GM23338 (cell line): ENCODE measurements at regions not wholly inside any gene's neighbourhood (a gene's known extent, or its start where the extent isn't known, plus 50 kb on each side); places are given as distances from the start of the nearest gene placed in this dataset.

Experiments used
- ATAC-seq: fragments of 200-7000 bp; cut with Tn5 transposase; 3 replicates; pipeline ENCODE4 v1.9.1; 2020
- DNase-seq: peaks from one replicate; pipeline ENCODE4 v3.0.0-alpha.2; 2015; ENCODE audit warnings: low spot score
- H2AFZ ChIP-seq: fragments of 200-600 bp; sonication (generic); 2 replicates; pipeline ENCODE4 v1.8.0; 2016; ENCODE audit warnings: antibody characterized with exemption, mild to moderate bottlenecking, moderate library complexity
- H3F3A ChIP-seq: fragments of 200-600 bp; sonication (generic); replicated peaks from 2 replicates; pipeline ENCODE4 v1.8.0; 2017; ENCODE audit warnings: antibody characterized with exemption, mixed run types, low read depth
- H3K27ac ChIP-seq: fragments of 200-600 bp; sonication (generic); 2 replicates; pipeline ENCODE4 v1.6.1; 2016; ENCODE audit warnings: low read depth
- H3K27me3 ChIP-seq: fragments of 200-600 bp; sonication (generic); 2 replicates; pipeline ENCODE4 v1.8.0; 2016; ENCODE audit warnings: mild to moderate bottlenecking, mixed run types, moderate library complexity; ENCODE audit not compliant: insufficient read depth
- H3K36me3 ChIP-seq: fragments of 200-600 bp; sonication (generic); 2 replicates; pipeline ENCODE4 v1.8.0; 2016; ENCODE audit warnings: mild to moderate bottlenecking; ENCODE audit not compliant: insufficient read depth
- H3K4me1 ChIP-seq: fragments of 200-600 bp; sonication (generic); 2 replicates; pipeline ENCODE4 v1.8.0; 2016; ENCODE audit warnings: mild to moderate bottlenecking, moderate library complexity; ENCODE audit not compliant: insufficient read depth
- H3K4me2 ChIP-seq: fragments of 200-600 bp; sonication (generic); 2 replicates; pipeline ENCODE4 v1.7.1; 2017; ENCODE audit warnings: mixed run types
- H3K4me3 ChIP-seq: fragments of 200-600 bp; sonication (generic); 2 replicates; pipeline ENCODE4 v1.6.1; 2016; ENCODE audit warnings: mixed run types
- H3K79me2 ChIP-seq: fragments of 200-600 bp; sonication (generic); replicated peaks from 2 replicates; pipeline ENCODE4 v1.8.0; 2017; ENCODE audit warnings: mild to moderate bottlenecking; ENCODE audit not compliant: insufficient read depth
- H3K9me2 ChIP-seq: fragments of 200-600 bp; sonication (generic); 2 replicates; pipeline ENCODE4 v1.8.0; 2017; ENCODE audit not compliant: insufficient read depth
- H4K20me1 ChIP-seq: fragments of 200-600 bp; sonication (generic); replicated peaks from 2 replicates; pipeline ENCODE4 v1.8.0; 2017; ENCODE audit warnings: mild to moderate bottlenecking; ENCODE audit not compliant: insufficient read depth
- H3K27ac Mint-ChIP-seq: 2 replicates; pipeline ENCODE4 v1.8.0; 2020; ENCODE audit warnings: inconsistent platforms, mild to moderate bottlenecking, moderate library complexity, mixed read lengths
- H3K27me3 Mint-ChIP-seq: 3 replicates; pipeline ENCODE4 v1.8.0; 2022; ENCODE audit warnings: low read depth, mild to moderate bottlenecking, moderate library complexity, mixed read lengths, inconsistent platforms; ENCODE audit not compliant: insufficient read depth, poor library complexity
- H3K36me3 Mint-ChIP-seq: 3 replicates; pipeline ENCODE4 v1.8.0; 2021; ENCODE audit warnings: low read depth, mild to moderate bottlenecking, inconsistent platforms, moderate library complexity, mixed read lengths
- H3K4me1 Mint-ChIP-seq: 3 replicates; pipeline ENCODE4 v1.8.0; 2020; ENCODE audit warnings: mild to moderate bottlenecking, inconsistent platforms, mixed read lengths
- H3K4me3 Mint-ChIP-seq: 3 replicates; pipeline ENCODE4 v1.8.0; 2021; ENCODE audit warnings: moderate library complexity, mild to moderate bottlenecking, inconsistent platforms, mixed read lengths
- H3K9me3 Mint-ChIP-seq: 3 replicates; pipeline ENCODE4 v1.8.0; 2020; ENCODE audit warnings: moderate library complexity, mild to moderate bottlenecking, inconsistent platforms, mixed read lengths
- CREB1 ChIP-seq: fragments of 250-450 bp; sonication (Bioruptor Pico); IDR thresholded peaks from 2 replicates; pipeline ENCODE4 v1.5.0; 2020; ENCODE audit warnings: low read depth, mild to moderate bottlenecking, moderate library complexity
- EZH2 ChIP-seq: fragments of 200-600 bp; sonication (generic); IDR thresholded peaks from one replicate; pipeline ENCODE4 v1.8.0; 2017; ENCODE audit warnings: antibody characterized with exemption, mild to moderate bottlenecking, low read depth; ENCODE audit not compliant: unreplicated experiment
- EZH2phosphoT487 ChIP-seq: fragments of 200-600 bp; sonication (generic); IDR thresholded peaks from one replicate; pipeline ENCODE4 v1.8.1; 2018; ENCODE audit warnings: antibody characterized with exemption; ENCODE audit not compliant: unreplicated experiment
- JUNB ChIP-seq: IDR thresholded peaks from one replicate; pipeline ENCODE4 v1.6.1; 2016; ENCODE audit warnings: antibody characterized with exemption; ENCODE audit not compliant: unreplicated experiment
- STAT1 ChIP-seq: IDR thresholded peaks from one replicate; pipeline ENCODE4 v1.6.1; 2016; ENCODE audit warnings: antibody characterized with exemption; ENCODE audit not compliant: unreplicated experiment
- ZNF114 ChIP-seq: fragments of 250-450 bp; sonication (Bioruptor Pico); IDR thresholded peaks from 2 replicates; pipeline ENCODE4 v1.5.0; 2020; ENCODE audit warnings: mild to moderate bottlenecking, moderate library complexity
- ZNF331 ChIP-seq: fragments of 250-450 bp; sonication (Bioruptor Pico); IDR thresholded peaks from 2 replicates; pipeline ENCODE4 v1.5.0; 2020; ENCODE audit warnings: low read depth, mild to moderate bottlenecking, moderate library complexity
- TF ChIP-seq, protein P1 (sequence below): IDR thresholded peaks from 2 replicates; pipeline ENCODE4 v1.6.1; 2016; ENCODE audit warnings: antibody characterized with exemption
- TF ChIP-seq, protein P2 (sequence below): IDR thresholded peaks from one replicate; pipeline ENCODE4 v1.6.1; 2018; ENCODE audit warnings: antibody characterized with exemption; ENCODE audit not compliant: unreplicated experiment
- TF ChIP-seq, protein P3 (sequence below), 2 experiments: fragments of 200-600 bp in 1 of 2; sonication (generic) in 1 of 2; conservative IDR thresholded peaks; 2 replicates each; pipeline versions ENCODE4 v1.5.1 to v1.6.1; 2016 to 2017; ENCODE audit warnings: antibody characterized with exemption in 2 of 2, low read depth in 2 of 2, mild to moderate bottlenecking in 2 of 2, moderate library complexity in 1 of 2

GRCh38 chr10:36051500-36051991, 409.4 kb upstream of the FZD8 start:
- Histone ChIP-seq H3K79me2 (no peaks in the 10 kb centered on the region), H3K4me2 (no peak overlapping the region), H3K27me3 (no peaks in the 10 kb centered on the region), H2AFZ (no peak overlapping the region), H3K9me2 (peaks cover 6% of the 10 kb centered on the region; the same call in 1 of the 2 replicates), H3K4me3 (no peak overlapping the region), H3K27ac (no peak overlapping the region), H3K4me1 (0 out of 2 replicates have a peak, but pooled peaks cover 3% of the 10 kb centered on the region), H4K20me1 (no peaks in the 10 kb centered on the region), H3F3A (no peaks in the 10 kb centered on the region), H3K36me3 (no peaks in the 10 kb centered on the region)
- TF ChIP-seq, protein P1, sequence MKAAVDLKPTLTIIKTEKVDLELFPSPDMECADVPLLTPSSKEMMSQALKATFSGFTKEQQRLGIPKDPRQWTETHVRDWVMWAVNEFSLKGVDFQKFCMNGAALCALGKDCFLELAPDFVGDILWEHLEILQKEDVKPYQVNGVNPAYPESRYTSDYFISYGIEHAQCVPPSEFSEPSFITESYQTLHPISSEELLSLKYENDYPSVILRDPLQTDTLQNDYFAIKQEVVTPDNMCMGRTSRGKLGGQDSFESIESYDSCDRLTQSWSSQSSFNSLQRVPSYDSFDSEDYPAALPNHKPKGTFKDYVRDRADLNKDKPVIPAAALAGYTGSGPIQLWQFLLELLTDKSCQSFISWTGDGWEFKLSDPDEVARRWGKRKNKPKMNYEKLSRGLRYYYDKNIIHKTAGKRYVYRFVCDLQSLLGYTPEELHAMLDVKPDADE, result no peak
- TF ChIP-seq JUNB (no peak), ZNF114 (CRISPR knock-in tag) (no peak), EZH2phosphoT487 (no peak), ZNF331 (CRISPR knock-in tag) (no peak), EZH2 (no peak), CREB1 (CRISPR knock-in tag) (no peak), STAT1 (no peak)
- TF ChIP-seq, protein P2, sequence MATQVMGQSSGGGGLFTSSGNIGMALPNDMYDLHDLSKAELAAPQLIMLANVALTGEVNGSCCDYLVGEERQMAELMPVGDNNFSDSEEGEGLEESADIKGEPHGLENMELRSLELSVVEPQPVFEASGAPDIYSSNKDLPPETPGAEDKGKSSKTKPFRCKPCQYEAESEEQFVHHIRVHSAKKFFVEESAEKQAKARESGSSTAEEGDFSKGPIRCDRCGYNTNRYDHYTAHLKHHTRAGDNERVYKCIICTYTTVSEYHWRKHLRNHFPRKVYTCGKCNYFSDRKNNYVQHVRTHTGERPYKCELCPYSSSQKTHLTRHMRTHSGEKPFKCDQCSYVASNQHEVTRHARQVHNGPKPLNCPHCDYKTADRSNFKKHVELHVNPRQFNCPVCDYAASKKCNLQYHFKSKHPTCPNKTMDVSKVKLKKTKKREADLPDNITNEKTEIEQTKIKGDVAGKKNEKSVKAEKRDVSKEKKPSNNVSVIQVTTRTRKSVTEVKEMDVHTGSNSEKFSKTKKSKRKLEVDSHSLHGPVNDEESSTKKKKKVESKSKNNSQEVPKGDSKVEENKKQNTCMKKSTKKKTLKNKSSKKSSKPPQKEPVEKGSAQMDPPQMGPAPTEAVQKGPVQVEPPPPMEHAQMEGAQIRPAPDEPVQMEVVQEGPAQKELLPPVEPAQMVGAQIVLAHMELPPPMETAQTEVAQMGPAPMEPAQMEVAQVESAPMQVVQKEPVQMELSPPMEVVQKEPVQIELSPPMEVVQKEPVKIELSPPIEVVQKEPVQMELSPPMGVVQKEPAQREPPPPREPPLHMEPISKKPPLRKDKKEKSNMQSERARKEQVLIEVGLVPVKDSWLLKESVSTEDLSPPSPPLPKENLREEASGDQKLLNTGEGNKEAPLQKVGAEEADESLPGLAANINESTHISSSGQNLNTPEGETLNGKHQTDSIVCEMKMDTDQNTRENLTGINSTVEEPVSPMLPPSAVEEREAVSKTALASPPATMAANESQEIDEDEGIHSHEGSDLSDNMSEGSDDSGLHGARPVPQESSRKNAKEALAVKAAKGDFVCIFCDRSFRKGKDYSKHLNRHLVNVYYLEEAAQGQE, result no peak
- TF ChIP-seq, protein P3, sequence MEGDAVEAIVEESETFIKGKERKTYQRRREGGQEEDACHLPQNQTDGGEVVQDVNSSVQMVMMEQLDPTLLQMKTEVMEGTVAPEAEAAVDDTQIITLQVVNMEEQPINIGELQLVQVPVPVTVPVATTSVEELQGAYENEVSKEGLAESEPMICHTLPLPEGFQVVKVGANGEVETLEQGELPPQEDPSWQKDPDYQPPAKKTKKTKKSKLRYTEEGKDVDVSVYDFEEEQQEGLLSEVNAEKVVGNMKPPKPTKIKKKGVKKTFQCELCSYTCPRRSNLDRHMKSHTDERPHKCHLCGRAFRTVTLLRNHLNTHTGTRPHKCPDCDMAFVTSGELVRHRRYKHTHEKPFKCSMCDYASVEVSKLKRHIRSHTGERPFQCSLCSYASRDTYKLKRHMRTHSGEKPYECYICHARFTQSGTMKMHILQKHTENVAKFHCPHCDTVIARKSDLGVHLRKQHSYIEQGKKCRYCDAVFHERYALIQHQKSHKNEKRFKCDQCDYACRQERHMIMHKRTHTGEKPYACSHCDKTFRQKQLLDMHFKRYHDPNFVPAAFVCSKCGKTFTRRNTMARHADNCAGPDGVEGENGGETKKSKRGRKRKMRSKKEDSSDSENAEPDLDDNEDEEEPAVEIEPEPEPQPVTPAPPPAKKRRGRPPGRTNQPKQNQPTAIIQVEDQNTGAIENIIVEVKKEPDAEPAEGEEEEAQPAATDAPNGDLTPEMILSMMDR (conservative IDR thresholded peaks at IDR 0.05; ENCODE audit: low read depth in 2 of 2), result no peak
- H3K4me1 Mint-ChIP-seq, result no peaks in the 10 kb centered on the region
- peaks cover 11% of the 10 kb centered on the region; the same call in 2 of the 3 replicates for H3K9me3 Mint-ChIP-seq
- no peak overlapping the region for H3K4me3 Mint-ChIP-seq
- ATAC-seq, result no peak
- DNase-seq, result no peak
- no peaks in the 10 kb centered on the region for H3K27me3 Mint-ChIP-seq
- no peak overlapping the region for H3K27ac Mint-ChIP-seq
- no peaks in the 10 kb centered on the region; the same call in 2 of the 3 replicates for H3K36me3 Mint-ChIP-seq
